ENCODE measurements at regions not wholly inside any gene's neighbourhood (a gene's known extent, or its start where the extent isn't known, plus 50 kb on each side); places are given as distances from the start of the nearest gene placed in this dataset.

DNA sequence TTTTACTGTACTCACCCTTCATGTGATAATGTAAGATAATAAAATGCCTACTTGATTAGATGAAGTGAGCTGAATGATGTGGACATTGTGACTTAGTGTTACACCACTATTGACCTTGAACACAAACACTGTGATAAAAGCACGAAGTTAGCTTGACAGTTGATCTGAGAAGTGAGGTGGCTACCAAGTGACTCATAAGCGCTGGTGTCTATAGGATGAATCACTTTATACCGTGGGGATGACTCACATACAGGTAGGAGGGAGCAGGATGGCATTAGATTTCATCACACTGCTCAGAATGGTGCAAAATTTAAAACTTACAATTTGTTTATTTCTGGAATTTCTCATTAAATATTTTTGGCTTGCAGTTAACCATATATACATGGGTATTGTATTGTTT, 174.7 kb upstream of the CNTN3 start:
- no peaks in the 10 kb centered on the region for H3K27me3 ChIP-seq (ENCODE audit: control insufficient read depth in 2 of 2, insufficient read depth in 2 of 2, low read length in 2 of 2)
- no peak overlapping the region for H3K4me2 ChIP-seq (ENCODE audit: insufficient read depth, low read length)
- H3K9me1 ChIP-seq (ENCODE audit: control insufficient read depth, insufficient read depth, low read length), result no peaks in the 10 kb centered on the region
- H2AFZ ChIP-seq (ENCODE audit: low read depth, low read length), result no peak overlapping the region
- no peaks in the 10 kb centered on the region for H3K79me2 ChIP-seq (ENCODE audit: control insufficient read depth, insufficient read depth, low read length)
- H3K9me3 ChIP-seq (replicated peaks; ENCODE audit: control insufficient read depth, insufficient read depth, low read depth, low read length), result no peaks in the 10 kb centered on the region
- H4K20me1 ChIP-seq (replicated peaks; ENCODE audit: control insufficient read depth, insufficient read depth, low read length), result no peaks in the 10 kb centered on the region
- TF ChIP-seq, protein P1, sequence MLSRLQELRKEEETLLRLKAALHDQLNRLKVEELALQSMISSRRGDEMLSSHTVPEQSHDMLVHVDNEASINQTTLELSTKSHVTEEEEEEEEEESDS (CRISPR knock-in tag; IDR thresholded peaks at IDR 0.05), result no peak
- TF ChIP-seq ZNF311 (CRISPR knock-in tag; IDR thresholded peaks at IDR 0.05) (no peak), BRCA1 (IDR thresholded peaks at IDR 0.05) (no peak), BRCA1 (CRISPR knock-in tag; IDR thresholded peaks at IDR 0.05) (no peak)
- TF ChIP-seq, protein P2, sequence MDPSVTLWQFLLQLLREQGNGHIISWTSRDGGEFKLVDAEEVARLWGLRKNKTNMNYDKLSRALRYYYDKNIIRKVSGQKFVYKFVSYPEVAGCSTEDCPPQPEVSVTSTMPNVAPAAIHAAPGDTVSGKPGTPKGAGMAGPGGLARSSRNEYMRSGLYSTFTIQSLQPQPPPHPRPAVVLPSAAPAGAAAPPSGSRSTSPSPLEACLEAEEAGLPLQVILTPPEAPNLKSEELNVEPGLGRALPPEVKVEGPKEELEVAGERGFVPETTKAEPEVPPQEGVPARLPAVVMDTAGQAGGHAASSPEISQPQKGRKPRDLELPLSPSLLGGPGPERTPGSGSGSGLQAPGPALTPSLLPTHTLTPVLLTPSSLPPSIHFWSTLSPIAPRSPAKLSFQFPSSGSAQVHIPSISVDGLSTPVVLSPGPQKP (CRISPR knock-in tag; IDR thresholded peaks at IDR 0.05), result no peak
- TF ChIP-seq, protein P3, sequence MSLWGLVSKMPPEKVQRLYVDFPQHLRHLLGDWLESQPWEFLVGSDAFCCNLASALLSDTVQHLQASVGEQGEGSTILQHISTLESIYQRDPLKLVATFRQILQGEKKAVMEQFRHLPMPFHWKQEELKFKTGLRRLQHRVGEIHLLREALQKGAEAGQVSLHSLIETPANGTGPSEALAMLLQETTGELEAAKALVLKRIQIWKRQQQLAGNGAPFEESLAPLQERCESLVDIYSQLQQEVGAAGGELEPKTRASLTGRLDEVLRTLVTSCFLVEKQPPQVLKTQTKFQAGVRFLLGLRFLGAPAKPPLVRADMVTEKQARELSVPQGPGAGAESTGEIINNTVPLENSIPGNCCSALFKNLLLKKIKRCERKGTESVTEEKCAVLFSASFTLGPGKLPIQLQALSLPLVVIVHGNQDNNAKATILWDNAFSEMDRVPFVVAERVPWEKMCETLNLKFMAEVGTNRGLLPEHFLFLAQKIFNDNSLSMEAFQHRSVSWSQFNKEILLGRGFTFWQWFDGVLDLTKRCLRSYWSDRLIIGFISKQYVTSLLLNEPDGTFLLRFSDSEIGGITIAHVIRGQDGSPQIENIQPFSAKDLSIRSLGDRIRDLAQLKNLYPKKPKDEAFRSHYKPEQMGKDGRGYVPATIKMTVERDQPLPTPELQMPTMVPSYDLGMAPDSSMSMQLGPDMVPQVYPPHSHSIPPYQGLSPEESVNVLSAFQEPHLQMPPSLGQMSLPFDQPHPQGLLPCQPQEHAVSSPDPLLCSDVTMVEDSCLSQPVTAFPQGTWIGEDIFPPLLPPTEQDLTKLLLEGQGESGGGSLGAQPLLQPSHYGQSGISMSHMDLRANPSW (CRISPR knock-in tag; IDR thresholded peaks at IDR 0.05), result no peak
- ATAC-seq, result no peak
- H3K36me3 ChIP-seq (ENCODE audit: control insufficient read depth, insufficient read depth, low read length), result no peaks in the 10 kb centered on the region
- 4% methylated on average over 3 of the region's 3 CpGs for whole genome bisulfite sequencing (ENCODE audit: insufficient coverage, low coverage, missing lambda C conversion rate)
- in situ Hi-C loops (cut with MboI) (no loop called here), intact Hi-C loops (cut with micrococcal nuclease) (no loop called here)
- H3K9ac ChIP-seq (ENCODE audit: insufficient read depth in 1 of 2, low read depth in 2 of 2, low read length in 2 of 2), result no peak overlapping the region
- ChIA-PET CTCF (ENCODE audit: low intra/inter-chr PET ratio) (no interaction called here), POLR2A (no interaction called here)
- H3K4me1 ChIP-seq (replicated peaks in 1 of 2; ENCODE audit: control insufficient read depth in 2 of 2, insufficient read depth in 2 of 2, low read length in 2 of 2), result no peaks in the 10 kb centered on the region
- no peak overlapping the region for H3K4me3 ChIP-seq
- H3K27ac ChIP-seq (ENCODE audit: extremely low read depth, low read depth, low read length), result no peak overlapping the region
- no peak for DNase-seq (ENCODE audit: extremely low read depth in 1 of 4, low spot score in 3 of 4)
- FAIRE-seq, result no peak
- no TSS peak for BruUV-seq (replicated peaks)

All from K562 (cell line).